ENCODE measurements at regions not wholly inside any gene's neighbourhood (a gene's known extent, or its start where the extent isn't known, plus 50 kb on each side); places are given as distances from the start of the nearest gene placed in this dataset.
A peak's percentile ranks its signal among the peaks of the same experiment; 100 is the strongest.
"Not testable (repeated sequence)": the region's sequence is repeated elsewhere in the genome, so short reads cannot be mapped to it uniquely, and the experiment has no call there.

DNA sequence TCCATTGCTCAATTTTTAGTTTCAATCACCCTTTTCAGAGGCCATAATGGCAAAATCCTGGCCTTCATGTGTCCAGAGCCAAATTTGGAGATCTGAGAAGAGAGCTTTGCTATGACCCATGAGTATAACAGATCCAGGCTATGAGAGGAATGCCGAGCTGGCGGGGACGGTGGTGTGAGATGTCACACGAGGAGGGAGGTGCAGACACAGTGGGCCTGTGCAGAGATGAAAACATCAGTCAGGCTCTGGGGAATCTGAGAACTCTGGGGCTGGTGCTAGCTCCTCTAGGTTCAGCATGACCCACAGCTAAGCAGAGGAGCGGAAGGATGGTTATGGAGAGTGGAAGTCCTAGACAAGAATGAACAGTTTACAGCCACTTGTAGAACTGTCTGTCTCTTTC is 398.3 kb upstream of the ATP10A start:
- Histone ChIP-seq H3F3A (ENCODE audit: insufficient read depth, low read depth) (no peaks in the 10 kb centered on the region), H3K4me2 (no peak overlapping the region), H3K9me3 (ENCODE audit: insufficient read depth, low read depth) (no peaks in the 10 kb centered on the region), H3K79me2 (ENCODE audit: low read depth) (no peaks in the 10 kb centered on the region), H3K9me2 (ENCODE audit: insufficient read depth) (no peaks in the 10 kb centered on the region), H3K27me3 (ENCODE audit: insufficient read depth, low read depth) (no peaks in the 10 kb centered on the region), H3K27ac (no peak overlapping the region), H3K4me1 (replicated peaks; ENCODE audit: insufficient read depth) (no peaks in the 10 kb centered on the region), H2AFZ (no peak overlapping the region), H4K20me1 (ENCODE audit: insufficient read depth) (no peaks in the 10 kb centered on the region), H3K36me3 (ENCODE audit: low read depth) (no peaks in the 10 kb centered on the region), H3K4me3 (no peak overlapping the region)
- ChIA-PET POLR2A (ENCODE audit: unreplicated experiment) (no interaction called here), CTCF (no interaction called here)
- BruUV-seq (replicated peaks): no TSS peak
- no peak for DNase-seq
- TF ChIP-seq EZH2 (IDR thresholded peaks at IDR 0.05; ENCODE audit: low read depth): no peak
- TF ChIP-seq, protein P1, sequence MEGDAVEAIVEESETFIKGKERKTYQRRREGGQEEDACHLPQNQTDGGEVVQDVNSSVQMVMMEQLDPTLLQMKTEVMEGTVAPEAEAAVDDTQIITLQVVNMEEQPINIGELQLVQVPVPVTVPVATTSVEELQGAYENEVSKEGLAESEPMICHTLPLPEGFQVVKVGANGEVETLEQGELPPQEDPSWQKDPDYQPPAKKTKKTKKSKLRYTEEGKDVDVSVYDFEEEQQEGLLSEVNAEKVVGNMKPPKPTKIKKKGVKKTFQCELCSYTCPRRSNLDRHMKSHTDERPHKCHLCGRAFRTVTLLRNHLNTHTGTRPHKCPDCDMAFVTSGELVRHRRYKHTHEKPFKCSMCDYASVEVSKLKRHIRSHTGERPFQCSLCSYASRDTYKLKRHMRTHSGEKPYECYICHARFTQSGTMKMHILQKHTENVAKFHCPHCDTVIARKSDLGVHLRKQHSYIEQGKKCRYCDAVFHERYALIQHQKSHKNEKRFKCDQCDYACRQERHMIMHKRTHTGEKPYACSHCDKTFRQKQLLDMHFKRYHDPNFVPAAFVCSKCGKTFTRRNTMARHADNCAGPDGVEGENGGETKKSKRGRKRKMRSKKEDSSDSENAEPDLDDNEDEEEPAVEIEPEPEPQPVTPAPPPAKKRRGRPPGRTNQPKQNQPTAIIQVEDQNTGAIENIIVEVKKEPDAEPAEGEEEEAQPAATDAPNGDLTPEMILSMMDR (conservative IDR thresholded peaks at IDR 0.05): no peak
- intact Hi-C loops (cut with micrococcal nuclease; ENCODE audit: unreplicated experiment): no loop called here

DNA sequence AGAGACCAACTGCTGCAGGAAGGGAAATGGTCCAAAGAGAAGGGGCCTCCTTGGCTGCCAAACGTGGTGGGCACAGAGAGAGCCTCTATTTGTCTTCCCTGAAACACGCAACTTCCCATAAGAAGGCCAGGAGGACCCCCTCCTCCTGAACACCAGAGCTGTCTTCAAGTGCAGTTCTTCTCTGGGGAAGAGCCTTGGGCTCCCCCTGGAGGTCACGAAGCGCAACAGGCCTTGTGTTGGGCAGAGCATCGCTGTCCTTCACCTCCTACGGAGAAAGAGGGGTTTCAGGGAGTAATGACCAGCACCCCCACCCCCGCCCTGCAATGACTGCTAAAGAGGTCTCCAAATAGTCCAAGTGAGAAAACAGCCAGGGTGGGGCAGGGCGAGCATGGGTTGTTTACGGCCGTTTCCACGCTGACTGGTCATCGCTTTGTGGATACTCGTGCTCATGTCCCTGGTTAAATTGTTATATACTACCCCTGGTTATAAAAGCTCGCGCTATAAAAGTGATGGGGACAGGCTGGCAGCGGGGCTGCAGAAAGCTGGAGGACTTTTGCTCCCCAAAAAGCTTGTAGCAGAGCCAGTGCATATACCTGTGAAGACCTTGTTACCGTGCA is 397.5 kb upstream of the ATP10A start:
- Histone ChIP-seq H3K36me3 (ENCODE audit: low read depth) (no peaks in the 10 kb centered on the region), H3K27ac (no peak overlapping the region), H3K27me3 (ENCODE audit: insufficient read depth, low read depth) (no peaks in the 10 kb centered on the region), H3F3A (ENCODE audit: insufficient read depth, low read depth) (no peaks in the 10 kb centered on the region), H3K79me2 (ENCODE audit: low read depth) (no peaks in the 10 kb centered on the region), H3K4me2 (no peak overlapping the region), H3K4me1 (replicated peaks; ENCODE audit: insufficient read depth) (no peaks in the 10 kb centered on the region), H3K9me2 (ENCODE audit: insufficient read depth) (no peaks in the 10 kb centered on the region), H2AFZ (no peak overlapping the region), H3K4me3 (no peak overlapping the region), H4K20me1 (ENCODE audit: insufficient read depth) (no peaks in the 10 kb centered on the region), H3K9me3 (ENCODE audit: insufficient read depth, low read depth) (no peaks in the 10 kb centered on the region)
- POLR2A ChIA-PET (ENCODE audit: unreplicated experiment): no interaction called here
- no peak for TF ChIP-seq EZH2 (IDR thresholded peaks at IDR 0.05; ENCODE audit: low read depth)
- TF ChIP-seq, protein P1 (conservative IDR thresholded peaks at IDR 0.05): peak; percentile 69
- CTCF ChIA-PET: no interaction called here
- DNase-seq: peak in 1 of 2 experiments; percentile 11
- BruUV-seq (replicated peaks): no TSS peak
- intact Hi-C loops (cut with micrococcal nuclease; ENCODE audit: unreplicated experiment): no loop called here

DNA sequence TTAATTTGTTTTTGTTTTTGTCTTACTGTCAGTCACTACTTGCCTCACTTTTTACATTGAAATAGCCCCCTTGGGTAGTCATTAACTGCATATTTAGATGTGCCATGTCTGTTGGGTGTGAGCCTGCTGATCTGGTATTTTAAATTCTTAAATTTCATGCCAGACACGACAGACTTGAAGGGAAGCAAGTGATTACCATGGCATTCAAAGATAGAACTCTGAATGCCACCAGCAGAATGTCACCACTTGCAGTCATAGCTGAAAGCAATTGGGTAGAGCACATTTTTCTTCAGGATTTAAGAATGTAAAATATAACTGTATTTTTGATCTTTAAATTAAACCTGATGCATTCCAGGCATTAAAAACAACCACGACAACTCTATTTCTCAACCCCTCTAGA is 396.5 kb upstream of the ATP10A start:
- no peaks in the 10 kb centered on the region for H4K20me1 ChIP-seq (ENCODE audit: insufficient read depth)
- no TSS peak for BruUV-seq (replicated peaks)
- H3K9me3 ChIP-seq (ENCODE audit: insufficient read depth, low read depth): no peaks in the 10 kb centered on the region
- H3K79me2 ChIP-seq (ENCODE audit: low read depth): no peaks in the 10 kb centered on the region
- no peaks in the 10 kb centered on the region for H3F3A ChIP-seq (ENCODE audit: insufficient read depth, low read depth)
- H3K27ac ChIP-seq: no peak overlapping the region
- intact Hi-C loops (cut with micrococcal nuclease; ENCODE audit: unreplicated experiment): no loop called here
- H3K4me2 ChIP-seq: no peak overlapping the region
- H3K9me2 ChIP-seq (ENCODE audit: insufficient read depth): no peaks in the 10 kb centered on the region
- H3K4me3 ChIP-seq: no peak overlapping the region
- CTCF ChIA-PET: no interaction called here
- DNase-seq: no peak
- POLR2A ChIA-PET (ENCODE audit: unreplicated experiment): no interaction called here
- H3K27me3 ChIP-seq (ENCODE audit: insufficient read depth, low read depth): no peaks in the 10 kb centered on the region
- TF ChIP-seq EZH2 (IDR thresholded peaks at IDR 0.05; ENCODE audit: low read depth): no peak
- TF ChIP-seq, protein P1 (conservative IDR thresholded peaks at IDR 0.05): no peak
- H3K4me1 ChIP-seq (replicated peaks; ENCODE audit: insufficient read depth): no peaks in the 10 kb centered on the region
- H2AFZ ChIP-seq: no peak overlapping the region
- no peaks in the 10 kb centered on the region for H3K36me3 ChIP-seq (ENCODE audit: low read depth)

DNA sequence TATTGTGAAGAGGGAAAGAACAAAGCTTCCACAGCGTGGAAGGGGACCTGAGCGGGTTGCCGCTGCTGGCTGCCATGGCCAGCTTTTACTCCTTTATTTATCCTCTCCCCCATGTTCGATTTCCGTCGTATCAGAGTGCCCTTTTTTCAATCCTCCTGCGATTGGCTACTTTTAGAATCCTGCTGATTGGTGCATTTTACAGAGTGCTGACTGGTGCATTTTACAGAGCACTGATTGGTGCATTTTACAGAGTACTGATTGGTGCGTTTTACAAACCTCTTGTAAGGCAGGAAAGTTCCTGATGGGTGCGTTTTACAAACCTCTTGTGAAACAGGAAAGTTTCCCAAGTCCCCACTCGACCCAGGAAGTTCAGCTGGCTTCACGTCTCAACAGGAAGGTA is 381.7 kb upstream of the ATP10A start:
- DNase-seq; H3K4me3 ChIP-seq; intact Hi-C loops (cut with micrococcal nuclease; ENCODE audit: unreplicated experiment); H4K20me1 ChIP-seq (ENCODE audit: insufficient read depth); H3K9me2 ChIP-seq (ENCODE audit: insufficient read depth); POLR2A ChIA-PET (ENCODE audit: unreplicated experiment); H3K79me2 ChIP-seq (ENCODE audit: low read depth); H2AFZ ChIP-seq; H3F3A ChIP-seq (ENCODE audit: insufficient read depth, low read depth); CTCF ChIA-PET; H3K4me2 ChIP-seq; H3K27me3 ChIP-seq (ENCODE audit: insufficient read depth, low read depth); BruUV-seq (replicated peaks); H3K27ac ChIP-seq; H3K4me1 ChIP-seq (replicated peaks; ENCODE audit: insufficient read depth); H3K9me3 ChIP-seq (ENCODE audit: insufficient read depth, low read depth); H3K36me3 ChIP-seq (ENCODE audit: low read depth): not testable (repeated sequence)

All from PC-9 (cell line).